ENCODE measurements at regions not wholly inside any gene's neighbourhood (a gene's known extent, or its start where the extent isn't known, plus 50 kb on each side); places are given as distances from the start of the nearest gene placed in this dataset.

DNA sequence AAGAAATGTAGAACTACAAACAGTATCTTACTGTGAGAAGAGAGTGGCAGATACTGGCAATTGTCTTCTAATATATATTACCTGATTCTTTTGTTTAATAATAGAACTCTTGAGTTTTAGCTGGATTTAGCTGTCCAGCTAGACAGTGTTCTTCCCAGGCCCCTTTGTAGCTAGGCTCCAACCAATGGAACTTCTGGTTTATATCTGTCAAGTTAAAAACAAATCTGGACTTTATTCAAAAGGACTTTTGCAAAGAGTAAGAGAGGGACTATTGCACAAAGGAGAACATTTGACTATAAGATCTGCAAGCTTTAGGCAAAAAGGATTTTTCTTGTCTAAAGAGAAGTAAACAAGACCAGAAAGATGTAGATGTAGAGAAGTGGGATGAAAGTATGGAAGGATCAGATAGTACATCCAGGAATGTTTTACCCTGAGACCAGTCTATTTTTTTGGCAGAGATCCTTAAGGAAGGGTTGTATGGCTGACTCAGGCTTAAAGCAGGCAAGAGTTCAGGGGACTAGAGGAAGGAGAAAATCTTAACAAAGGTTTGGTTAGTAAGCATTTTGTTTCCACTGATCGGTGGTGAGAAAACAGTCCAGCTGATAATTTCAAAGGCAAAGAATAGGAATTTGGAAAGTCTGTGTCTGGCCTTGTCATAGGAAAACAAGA, 111.1 kb upstream of the PLEKHA5 start:
- TF ChIP-seq, protein P1, sequence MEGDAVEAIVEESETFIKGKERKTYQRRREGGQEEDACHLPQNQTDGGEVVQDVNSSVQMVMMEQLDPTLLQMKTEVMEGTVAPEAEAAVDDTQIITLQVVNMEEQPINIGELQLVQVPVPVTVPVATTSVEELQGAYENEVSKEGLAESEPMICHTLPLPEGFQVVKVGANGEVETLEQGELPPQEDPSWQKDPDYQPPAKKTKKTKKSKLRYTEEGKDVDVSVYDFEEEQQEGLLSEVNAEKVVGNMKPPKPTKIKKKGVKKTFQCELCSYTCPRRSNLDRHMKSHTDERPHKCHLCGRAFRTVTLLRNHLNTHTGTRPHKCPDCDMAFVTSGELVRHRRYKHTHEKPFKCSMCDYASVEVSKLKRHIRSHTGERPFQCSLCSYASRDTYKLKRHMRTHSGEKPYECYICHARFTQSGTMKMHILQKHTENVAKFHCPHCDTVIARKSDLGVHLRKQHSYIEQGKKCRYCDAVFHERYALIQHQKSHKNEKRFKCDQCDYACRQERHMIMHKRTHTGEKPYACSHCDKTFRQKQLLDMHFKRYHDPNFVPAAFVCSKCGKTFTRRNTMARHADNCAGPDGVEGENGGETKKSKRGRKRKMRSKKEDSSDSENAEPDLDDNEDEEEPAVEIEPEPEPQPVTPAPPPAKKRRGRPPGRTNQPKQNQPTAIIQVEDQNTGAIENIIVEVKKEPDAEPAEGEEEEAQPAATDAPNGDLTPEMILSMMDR (IDR thresholded peaks at IDR 0.05; ENCODE audit: insufficient read depth, low read depth, low read length), result no peak
- no peak for TF ChIP-seq EZH2 (IDR thresholded peaks at IDR 0.05; ENCODE audit: insufficient read depth, low read length)

All from astrocyte (in vitro differentiated cells and primary cell).